ENCODE measurements at regions not wholly inside any gene's neighbourhood (a gene's known extent, or its start where the extent isn't known, plus 50 kb on each side); places are given as distances from the start of the nearest gene placed in this dataset.

- no peak for DNase-seq (ENCODE audit: low spot score)
- TF ChIP-seq CTCF (IDR thresholded peaks at IDR 0.05; ENCODE audit: extremely low read depth, missing control alignments): no peak
These were observed 58.7 kb upstream of the PHACTR1 start for GRCh38 chr6:12657884-12658283.

GRCh38 chr6:12661432-12662089, 55.0 kb upstream of the PHACTR1 start:
- DNase-seq (ENCODE audit: low spot score): no peak
- no peak for TF ChIP-seq CTCF (IDR thresholded peaks at IDR 0.05; ENCODE audit: extremely low read depth, missing control alignments)

All from GM20000 (cell line).